ENCODE measurements at regions not wholly inside any gene's neighbourhood (a gene's known extent, or its start where the extent isn't known, plus 50 kb on each side); places are given as distances from the start of the nearest gene placed in this dataset.

DNA sequence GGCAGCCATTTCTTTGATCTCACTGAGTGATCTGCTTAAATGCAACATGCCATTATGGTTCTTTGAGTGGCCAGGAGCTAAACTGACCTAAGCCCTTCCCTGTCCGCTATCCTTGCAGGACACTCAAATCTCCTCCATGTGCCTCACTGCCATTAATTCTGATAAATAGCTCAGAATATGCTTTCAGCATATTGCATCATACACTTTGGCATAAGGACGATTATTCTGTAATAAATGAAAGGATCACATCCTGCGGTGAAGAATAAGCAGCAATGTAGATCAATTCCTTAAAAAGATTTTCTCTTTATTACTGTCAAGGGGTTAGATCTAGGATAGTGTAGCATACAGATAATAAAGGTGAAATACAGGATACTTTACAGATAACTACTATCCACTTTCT, 231.8 kb upstream of the CTBP2 start:
- peaks cover 5% of the 10 kb centered on the region for H3K9me3 Mint-ChIP-seq (ENCODE audit: unreplicated experiment)
- TF ChIP-seq, protein P1, sequence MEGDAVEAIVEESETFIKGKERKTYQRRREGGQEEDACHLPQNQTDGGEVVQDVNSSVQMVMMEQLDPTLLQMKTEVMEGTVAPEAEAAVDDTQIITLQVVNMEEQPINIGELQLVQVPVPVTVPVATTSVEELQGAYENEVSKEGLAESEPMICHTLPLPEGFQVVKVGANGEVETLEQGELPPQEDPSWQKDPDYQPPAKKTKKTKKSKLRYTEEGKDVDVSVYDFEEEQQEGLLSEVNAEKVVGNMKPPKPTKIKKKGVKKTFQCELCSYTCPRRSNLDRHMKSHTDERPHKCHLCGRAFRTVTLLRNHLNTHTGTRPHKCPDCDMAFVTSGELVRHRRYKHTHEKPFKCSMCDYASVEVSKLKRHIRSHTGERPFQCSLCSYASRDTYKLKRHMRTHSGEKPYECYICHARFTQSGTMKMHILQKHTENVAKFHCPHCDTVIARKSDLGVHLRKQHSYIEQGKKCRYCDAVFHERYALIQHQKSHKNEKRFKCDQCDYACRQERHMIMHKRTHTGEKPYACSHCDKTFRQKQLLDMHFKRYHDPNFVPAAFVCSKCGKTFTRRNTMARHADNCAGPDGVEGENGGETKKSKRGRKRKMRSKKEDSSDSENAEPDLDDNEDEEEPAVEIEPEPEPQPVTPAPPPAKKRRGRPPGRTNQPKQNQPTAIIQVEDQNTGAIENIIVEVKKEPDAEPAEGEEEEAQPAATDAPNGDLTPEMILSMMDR (IDR thresholded peaks at IDR 0.05; ENCODE audit: unreplicated experiment), result no peak
- H3K27ac Mint-ChIP-seq (ENCODE audit: unreplicated experiment), result no peak overlapping the region
- H3K4me3 Mint-ChIP-seq (ENCODE audit: unreplicated experiment), result no peak overlapping the region
- peaks cover 11% of the 10 kb centered on the region for H3K36me3 Mint-ChIP-seq (ENCODE audit: low read depth, unreplicated experiment)
- H3K27me3 Mint-ChIP-seq (ENCODE audit: unreplicated experiment), result peaks cover 1% of the 10 kb centered on the region
- no peak for DNase-seq (ENCODE audit: low spot score)
- no peaks in the 10 kb centered on the region for H3K4me1 Mint-ChIP-seq (ENCODE audit: unreplicated experiment)

DNA sequence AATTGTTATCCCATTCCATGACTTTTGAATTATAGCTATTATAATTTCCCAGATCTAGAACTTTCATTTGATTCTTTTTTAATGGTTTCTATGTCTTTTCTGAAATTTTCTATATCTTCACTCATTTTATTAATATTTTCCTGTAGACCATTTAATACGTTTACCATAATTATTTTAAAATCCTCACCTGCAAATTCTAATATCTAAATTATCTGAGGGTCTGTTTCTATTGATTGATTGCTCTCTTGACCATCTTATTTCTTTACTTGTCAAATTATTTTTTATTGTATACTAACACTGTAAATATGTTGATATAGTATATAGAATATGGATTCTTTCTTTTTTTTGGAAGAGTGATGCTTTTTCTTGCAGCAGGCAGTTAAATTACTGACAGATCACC, 229.3 kb upstream of the CTBP2 start:
- Mint-ChIP-seq H3K4me3 (ENCODE audit: unreplicated experiment) (no peak overlapping the region), H3K27ac (ENCODE audit: unreplicated experiment) (no peak overlapping the region), H3K4me1 (ENCODE audit: unreplicated experiment) (no peaks in the 10 kb centered on the region), H3K27me3 (ENCODE audit: unreplicated experiment) (peaks cover 1% of the 10 kb centered on the region), H3K36me3 (ENCODE audit: low read depth, unreplicated experiment) (peaks cover 11% of the 10 kb centered on the region), H3K9me3 (ENCODE audit: unreplicated experiment) (peaks cover 5% of the 10 kb centered on the region)
- DNase-seq (ENCODE audit: low spot score), result no peak
- TF ChIP-seq, protein P1 (IDR thresholded peaks at IDR 0.05; ENCODE audit: unreplicated experiment), result no peak

DNA sequence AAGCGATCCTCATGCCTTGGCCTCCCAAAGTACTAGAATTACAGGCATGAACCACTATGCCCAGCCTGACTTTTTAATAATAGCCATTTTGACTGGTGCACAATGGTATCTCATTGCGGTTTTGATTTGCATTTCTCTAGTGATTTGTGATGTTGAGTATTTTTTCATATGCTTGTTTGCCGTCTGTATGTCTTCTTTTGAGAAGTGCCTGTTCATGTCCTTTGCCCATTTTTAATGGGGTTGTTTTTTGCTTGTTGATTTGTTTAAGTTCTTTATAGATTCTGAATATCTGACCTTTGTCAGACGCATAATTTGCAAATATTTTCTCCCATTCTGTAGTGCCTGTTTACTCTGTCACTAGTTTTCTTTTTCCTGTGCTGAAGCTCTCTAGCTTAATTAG, 219.2 kb upstream of the CTBP2 start:
- no peaks in the 10 kb centered on the region for H3K9me3 Mint-ChIP-seq (ENCODE audit: unreplicated experiment)
- no peak overlapping the region for H3K27ac Mint-ChIP-seq (ENCODE audit: unreplicated experiment)
- no peak overlapping the region for H3K4me3 Mint-ChIP-seq (ENCODE audit: unreplicated experiment)
- peaks cover 3% of the 10 kb centered on the region for H3K4me1 Mint-ChIP-seq (ENCODE audit: unreplicated experiment)
- H3K27me3 Mint-ChIP-seq (ENCODE audit: unreplicated experiment), result peaks cover 4% of the 10 kb centered on the region
- DNase-seq (ENCODE audit: low spot score), result no peak
- no peaks in the 10 kb centered on the region for H3K36me3 Mint-ChIP-seq (ENCODE audit: low read depth, unreplicated experiment)
- TF ChIP-seq, protein P1 (IDR thresholded peaks at IDR 0.05; ENCODE audit: unreplicated experiment), result no peak

DNA sequence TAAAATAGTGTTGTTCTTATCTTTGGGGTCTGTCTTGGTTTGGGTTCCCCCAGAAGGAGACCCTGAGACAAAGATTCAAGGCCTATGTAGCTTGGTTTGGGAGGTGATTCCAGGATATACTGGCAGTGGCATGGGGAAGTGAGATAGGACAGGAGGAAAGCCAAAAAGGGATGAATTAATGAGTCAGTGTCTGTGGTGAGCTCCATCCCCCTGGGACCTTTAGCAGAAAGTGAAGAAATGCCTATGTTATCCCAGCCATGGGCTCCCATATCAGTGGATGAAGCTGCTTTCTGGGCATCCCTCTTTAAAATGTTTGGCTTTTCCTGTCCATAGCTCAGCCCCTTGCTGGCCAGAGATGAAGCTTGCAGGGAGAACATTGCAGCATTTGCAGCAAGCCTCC, 217.0 kb upstream of the CTBP2 start:
- peaks cover 4% of the 10 kb centered on the region for H3K27me3 Mint-ChIP-seq (ENCODE audit: unreplicated experiment)
- no peaks in the 10 kb centered on the region for H3K9me3 Mint-ChIP-seq (ENCODE audit: unreplicated experiment)
- no peaks in the 10 kb centered on the region for H3K36me3 Mint-ChIP-seq (ENCODE audit: low read depth, unreplicated experiment)
- H3K4me3 Mint-ChIP-seq (ENCODE audit: unreplicated experiment), result no peak overlapping the region
- TF ChIP-seq, protein P1 (IDR thresholded peaks at IDR 0.05; ENCODE audit: unreplicated experiment), result no peak
- peaks cover 3% of the 10 kb centered on the region for H3K4me1 Mint-ChIP-seq (ENCODE audit: unreplicated experiment)
- no peak overlapping the region for H3K27ac Mint-ChIP-seq (ENCODE audit: unreplicated experiment)
- DNase-seq (ENCODE audit: low spot score), result no peak

DNA sequence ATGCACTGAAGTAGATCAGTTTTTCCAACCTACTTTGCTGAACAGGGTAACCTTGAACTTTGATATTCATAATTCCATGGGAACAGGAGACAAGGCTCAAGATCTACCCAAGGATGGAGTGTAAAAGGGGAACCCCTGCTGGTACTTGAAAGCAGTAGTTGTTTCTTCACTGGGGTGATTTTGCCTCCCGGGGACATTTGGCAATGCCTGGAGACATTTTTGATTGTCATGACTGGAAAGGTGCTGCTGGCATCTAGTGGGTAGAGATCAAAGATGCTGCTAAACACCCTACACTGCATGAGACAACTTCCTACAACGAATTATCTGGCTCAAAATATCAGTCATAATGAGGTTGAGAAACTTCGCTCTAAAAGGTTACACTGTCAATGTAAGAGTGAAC, 214.8 kb upstream of the CTBP2 start:
- TF ChIP-seq, protein P1 (IDR thresholded peaks at IDR 0.05; ENCODE audit: unreplicated experiment), result no peak
- Mint-ChIP-seq H3K4me1 (ENCODE audit: unreplicated experiment) (peaks cover 10% of the 10 kb centered on the region), H3K4me3 (ENCODE audit: unreplicated experiment) (no peak overlapping the region), H3K36me3 (ENCODE audit: low read depth, unreplicated experiment) (no peaks in the 10 kb centered on the region), H3K9me3 (ENCODE audit: unreplicated experiment) (no peaks in the 10 kb centered on the region), H3K27me3 (ENCODE audit: unreplicated experiment) (peaks cover 5% of the 10 kb centered on the region), H3K27ac (ENCODE audit: unreplicated experiment) (no peak overlapping the region)
- DNase-seq (ENCODE audit: low spot score), result no peak

All from endothelial cell (in vitro differentiated cells).